IMR-90 (cell line): ENCODE measurements at regions not wholly inside any gene's neighbourhood (a gene's known extent, or its start where the extent isn't known, plus 50 kb on each side); places are given as distances from the start of the nearest gene placed in this dataset.

ENCODE experiments used
- ATAC-seq: fragments of 200-7000 bp; cut with Tn5 transposase; 2 replicates; pipeline ENCODE4 v1.9.1; 2020; ENCODE audit warnings: low read depth, mild to moderate bottlenecking, moderate library complexity
- BruUV-seq: library from RNA; stranded (reverse); fragments of 400-500 nt; replicated peaks from 2 replicates; lab custom pipeline; 2021; lab: Mats Ljungman, UMichigan
- CTCF ChIA-PET: fragments of 300-600 bp; formaldehyde crosslinking; extraction: SDS; loops from one replicate; lab custom pipeline; 2021; ENCODE audit warnings: antibody characterized with exemption; lab: Yijun Ruan, JAX
- POLR2A ChIA-PET: fragments of 300-600 bp; sonication (Branson Sonifier 250); formaldehyde crosslinking; loops from one replicate; lab custom pipeline; 2022; ENCODE audit warnings: antibody characterized with exemption; ENCODE audit not compliant: unreplicated experiment; lab: Charles Lee
- DNase-seq: peaks from one replicate; pipeline ENCODE4 v3.0.0; 2013
- H2AFZ ChIP-seq: replicated peaks from 2 replicates; pipeline ENCODE3; 2013; ENCODE audit warnings: low read length, mild to moderate bottlenecking; ENCODE audit not compliant: poor library complexity
- H2AK5ac ChIP-seq: 2 replicates; pipeline ENCODE4 v1.6.1; 2013; ENCODE audit warnings: low read depth, low read length, inconsistent platforms
- H2AK9ac ChIP-seq: replicated peaks from 2 replicates; pipeline ENCODE3; 2013; ENCODE audit warnings: mild to moderate bottlenecking, low read depth, low read length, moderate library complexity; ENCODE audit not compliant: poor library complexity
- H2BK120ac ChIP-seq: 2 replicates; pipeline ENCODE4 v1.6.1; 2013; ENCODE audit warnings: low read depth, low read length, inconsistent platforms
- H2BK15ac ChIP-seq: 3 replicates; pipeline ENCODE4 v1.6.1; 2013; ENCODE audit warnings: low read depth, low read length, inconsistent platforms
- H2BK20ac ChIP-seq: 2 replicates; pipeline ENCODE4 v1.6.1; 2013; ENCODE audit warnings: low read depth, mild to moderate bottlenecking, inconsistent platforms, low read length, moderate library complexity
- H2BK5ac ChIP-seq: 2 replicates; pipeline ENCODE4 v1.6.1; 2013; ENCODE audit warnings: mild to moderate bottlenecking, low read depth, low read length, inconsistent platforms; ENCODE audit not compliant: poor library complexity, severe bottlenecking
- H3K14ac ChIP-seq: replicated peaks from 2 replicates; pipeline ENCODE4 v1.6.1; 2013; ENCODE audit warnings: low read depth, low read length, inconsistent platforms
- H3K18ac ChIP-seq: 2 replicates; pipeline ENCODE4 v1.6.1; 2013; ENCODE audit warnings: low read depth, low read length, control low read depth
- H3K23ac ChIP-seq: 2 replicates; pipeline ENCODE4 v1.6.1; 2013; ENCODE audit warnings: low read depth, low read length, inconsistent platforms
- H3K27ac ChIP-seq: 2 replicates; pipeline ENCODE4 v1.5.1; 2013; ENCODE audit warnings: mild to moderate bottlenecking, control low read depth, low read length; ENCODE audit not compliant: insufficient read depth
- H3K27me3 ChIP-seq: 2 replicates; pipeline ENCODE4 v1.6.1; 2013; ENCODE audit warnings: low read length; ENCODE audit not compliant: control insufficient read depth, insufficient read depth
- H3K36me3 ChIP-seq: 2 replicates; pipeline ENCODE4 v1.6.1; 2013; ENCODE audit warnings: low read length, mixed read lengths; ENCODE audit not compliant: control insufficient read depth, insufficient read depth
- H3K4ac ChIP-seq: 2 replicates; pipeline ENCODE4 v1.6.1; 2013; ENCODE audit warnings: low read depth, low read length, inconsistent platforms
- H3K4me1 ChIP-seq: 2 replicates; pipeline ENCODE4 v1.6.1; 2013; ENCODE audit warnings: low read length, mixed read lengths; ENCODE audit not compliant: control insufficient read depth, insufficient read depth
- H3K4me2 ChIP-seq: 2 replicates; pipeline ENCODE4 v1.6.1; 2013; ENCODE audit warnings: low read depth, mild to moderate bottlenecking, control low read depth, low read length, moderate library complexity
- H3K4me3 ChIP-seq: 2 replicates; pipeline ENCODE4 v1.5.1; 2013; ENCODE audit warnings: low read depth, mild to moderate bottlenecking, control low read depth, low read length, moderate library complexity; ENCODE audit not compliant: insufficient read depth
- H3K56ac ChIP-seq: 2 replicates; pipeline ENCODE4 v1.6.1; 2013; ENCODE audit warnings: low read length, inconsistent platforms; ENCODE audit not compliant: insufficient read depth; ENCODE audit errors: extremely low read depth
- H3K79me1 ChIP-seq, 2 experiments: 2 replicates each; pipeline ENCODE4 v1.6.1; 2013; ENCODE audit warnings: low read length in 2 of 2, inconsistent platforms in 1 of 2, low read depth in 1 of 2
- H3K9ac ChIP-seq: 2 replicates; pipeline ENCODE4 v1.6.1; 2013; ENCODE audit warnings: low read depth, low read length, control low read depth
- H3K9me1 ChIP-seq: 2 replicates; pipeline ENCODE4 v1.6.1; 2013; ENCODE audit warnings: low read length, inconsistent platforms; ENCODE audit not compliant: insufficient read depth
- H3K9me3 ChIP-seq: 2 replicates; pipeline ENCODE4 v1.6.1; 2013; ENCODE audit warnings: low read length; ENCODE audit not compliant: control insufficient read depth, insufficient read depth
- H4K20me1 ChIP-seq: 2 replicates; pipeline ENCODE4 v1.6.1; 2013; ENCODE audit warnings: low read length, inconsistent platforms; ENCODE audit not compliant: insufficient read depth
- H4K5ac ChIP-seq: 2 replicates; pipeline ENCODE4 v1.6.1; 2013; ENCODE audit warnings: mild to moderate bottlenecking, low read depth, low read length, control low read depth
- H4K8ac ChIP-seq, 2 experiments: 2 replicates each; pipeline ENCODE4 v1.6.1; 2013; ENCODE audit warnings: low read depth in 2 of 2, low read length in 2 of 2, control low read depth in 1 of 2, inconsistent platforms in 1 of 2
- H4K91ac ChIP-seq: 2 replicates; pipeline ENCODE4 v1.6.1; 2013; ENCODE audit warnings: low read depth, low read length, inconsistent platforms; ENCODE audit not compliant: insufficient read depth
- BHLHE40 ChIP-seq: fragments of 150-350 bp; IDR thresholded peaks from 2 replicates; pipeline ENCODE4 v1.6.1; 2016; ENCODE audit warnings: mild to moderate bottlenecking, low read depth, low read length
- CEBPB ChIP-seq: IDR thresholded peaks from 2 replicates; pipeline ENCODE4 v1.6.1; 2012; ENCODE audit warnings: low read depth, low read length, improper control_type of control experiment
- CHD1 ChIP-seq: IDR thresholded peaks from 2 replicates; pipeline ENCODE4 v1.6.1; 2012; ENCODE audit warnings: low read depth, low read length, improper control_type of control experiment
- FOS ChIP-seq: fragments of 150-350 bp; IDR thresholded peaks from 2 replicates; pipeline ENCODE4 v1.6.1; 2016; ENCODE audit warnings: low read depth, low read length
- MAZ ChIP-seq: IDR thresholded peaks from 2 replicates; pipeline ENCODE4 v1.6.1; 2012; ENCODE audit warnings: low read depth, mild to moderate bottlenecking, low read length, improper control_type of control experiment, moderate library complexity, borderline replicate concordance
- MXI1 ChIP-seq: IDR thresholded peaks from 2 replicates; pipeline ENCODE4 v1.6.1; 2012; ENCODE audit warnings: low read depth, mild to moderate bottlenecking, low read length, moderate library complexity, borderline replicate concordance
- NFE2L2 ChIP-seq: fragments of 150-350 bp; IDR thresholded peaks from 2 replicates; pipeline ENCODE4 v1.6.1; 2016; ENCODE audit warnings: low read depth, mild to moderate bottlenecking, low read length
- RAD21 ChIP-seq: IDR thresholded peaks from 2 replicates; pipeline ENCODE4 v1.6.1; 2012; ENCODE audit warnings: low read length, improper control_type of control experiment
- RCOR1 ChIP-seq: IDR thresholded peaks from 2 replicates; pipeline ENCODE4 v1.6.1; 2012; ENCODE audit warnings: mild to moderate bottlenecking, low read length, improper control_type of control experiment; ENCODE audit not compliant: insufficient replicate concordance
- SMC3 ChIP-seq: fragments of 150-350 bp; IDR thresholded peaks from 2 replicates; pipeline ENCODE4 v1.6.1; 2016; ENCODE audit warnings: low read depth, mild to moderate bottlenecking, antibody characterized with exemption, low read length, moderate library complexity
- WGBS, 2 experiments: methylation state at CpG; one replicate each; pipeline versions ENCODE4 v1.1.5 to v1.1.7; 2013; ENCODE audit warnings: missing lambda C conversion rate in 2 of 2; ENCODE audit not compliant: insufficient read length in 1 of 2; ENCODE audit errors: extremely low coverage in 2 of 2; 5-methylcytosine and 5-hydroxymethylcytosine counted together
- dilution Hi-C: fragments of 300-500 bp; cut with HindIII; formaldehyde crosslinking; loops from one replicate; pipeline ENCODE4 v1.14.3; 2018; ENCODE audit warnings: low sequenced_read_pairs; ENCODE audit not compliant: unreplicated experiment
- in situ Hi-C: fragments of 300-500 bp; cut with MboI; formaldehyde crosslinking; loops from 3 replicates; pipeline ENCODE4 v1.14.3; 2019; ENCODE audit warnings: low sequenced_read_pairs, inconsistent platforms, mixed read lengths
- intact Hi-C: fragments of 100-400 bp; cut with micrococcal nuclease; formaldehyde crosslinking; loops from 2 replicates; pipeline ENCODE4 v1.10.0; 2022
- TF ChIP-seq, protein P1 (sequence below): fragments of 150-350 bp; IDR thresholded peaks from 2 replicates; pipeline ENCODE4 v1.6.1; 2017; ENCODE audit warnings: mild to moderate bottlenecking, antibody characterized with exemption, low read length, low read depth
- TF ChIP-seq, protein P2 (sequence below): conservative IDR thresholded peaks from 2 replicates; pipeline ENCODE4 v1.5.1; 2012; ENCODE audit warnings: mild to moderate bottlenecking, low read depth, low read length, improper control_type of control experiment

DNA sequence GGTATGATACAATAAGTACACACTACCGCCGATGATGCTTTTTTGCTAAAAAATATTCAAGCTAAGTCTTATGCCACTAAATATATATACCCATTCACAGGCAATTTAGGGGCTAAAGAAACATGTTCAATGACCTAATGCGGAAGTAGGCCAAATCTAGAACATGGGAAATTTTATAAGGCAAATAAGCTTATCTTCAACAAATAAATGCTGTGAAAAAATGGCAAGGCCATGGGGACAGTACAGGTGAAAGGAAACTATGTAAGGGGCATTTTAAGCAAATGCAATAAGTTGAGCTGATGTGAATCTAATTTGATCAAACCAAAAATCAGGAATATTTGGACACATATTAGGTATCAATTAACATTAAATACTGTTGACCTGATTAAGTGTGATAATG is 339.5 kb upstream of the EDIL3 start:
- no peak overlapping the region for H2BK20ac ChIP-seq
- CTCF ChIA-PET: interaction anchor here (0.6 kb wide), 1 partner anchor 323 kb away, joined by 3 read pairs; no protein-coding TSS in a partner anchor
- H4K20me1 ChIP-seq: no peaks in the 10 kb centered on the region
- H2AK5ac ChIP-seq: no peak overlapping the region
- H2BK15ac ChIP-seq: no peak overlapping the region
- no peaks in the 10 kb centered on the region for H3K27me3 ChIP-seq
- no peak overlapping the region for H3K23ac ChIP-seq
- H3K9ac ChIP-seq: no peak overlapping the region
- H3K9me1 ChIP-seq: no peaks in the 10 kb centered on the region
- in situ Hi-C loops (no loop called here), intact Hi-C loops (no loop called here), dilution Hi-C loops (no loop called here)
- no peak overlapping the region for H4K91ac ChIP-seq
- H3K14ac ChIP-seq: no peak overlapping the region
- H3K79me1 ChIP-seq: no peaks in the 10 kb centered on the region
- no peaks in the 10 kb centered on the region for H3K4me1 ChIP-seq
- BruUV-seq: no TSS peak
- no peak overlapping the region for H4K5ac ChIP-seq
- H3K27ac ChIP-seq: no peak overlapping the region
- H3K18ac ChIP-seq: no peak overlapping the region
- H2AK9ac ChIP-seq: no peak overlapping the region
- no peak for ATAC-seq
- no peak overlapping the region for H3K4me2 ChIP-seq
- no peak overlapping the region for H2BK5ac ChIP-seq
- no peak overlapping the region for H3K56ac ChIP-seq
- WGBS, 2 experiments: no CpG with 5 or more reads among the region's 3 CpGs
- no peak overlapping the region for H2BK120ac ChIP-seq
- no peaks in the 10 kb centered on the region for H3K36me3 ChIP-seq
- H4K8ac ChIP-seq: no peak overlapping the region
- H3K9me3 ChIP-seq: no peaks in the 10 kb centered on the region
- no peak overlapping the region for H3K4ac ChIP-seq
- DNase-seq: no peak
- no peak overlapping the region for H3K4me3 ChIP-seq
- POLR2A ChIA-PET: no interaction called here
- TF ChIP-seq RAD21: no peak
- TF ChIP-seq RCOR1: no peak
- no peak for TF ChIP-seq BHLHE40
- no peak for TF ChIP-seq MXI1
- TF ChIP-seq, protein P1, sequence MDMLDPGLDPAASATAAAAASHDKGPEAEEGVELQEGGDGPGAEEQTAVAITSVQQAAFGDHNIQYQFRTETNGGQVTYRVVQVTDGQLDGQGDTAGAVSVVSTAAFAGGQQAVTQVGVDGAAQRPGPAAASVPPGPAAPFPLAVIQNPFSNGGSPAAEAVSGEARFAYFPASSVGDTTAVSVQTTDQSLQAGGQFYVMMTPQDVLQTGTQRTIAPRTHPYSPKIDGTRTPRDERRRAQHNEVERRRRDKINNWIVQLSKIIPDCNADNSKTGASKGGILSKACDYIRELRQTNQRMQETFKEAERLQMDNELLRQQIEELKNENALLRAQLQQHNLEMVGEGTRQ: no peak
- TF ChIP-seq, protein P2, sequence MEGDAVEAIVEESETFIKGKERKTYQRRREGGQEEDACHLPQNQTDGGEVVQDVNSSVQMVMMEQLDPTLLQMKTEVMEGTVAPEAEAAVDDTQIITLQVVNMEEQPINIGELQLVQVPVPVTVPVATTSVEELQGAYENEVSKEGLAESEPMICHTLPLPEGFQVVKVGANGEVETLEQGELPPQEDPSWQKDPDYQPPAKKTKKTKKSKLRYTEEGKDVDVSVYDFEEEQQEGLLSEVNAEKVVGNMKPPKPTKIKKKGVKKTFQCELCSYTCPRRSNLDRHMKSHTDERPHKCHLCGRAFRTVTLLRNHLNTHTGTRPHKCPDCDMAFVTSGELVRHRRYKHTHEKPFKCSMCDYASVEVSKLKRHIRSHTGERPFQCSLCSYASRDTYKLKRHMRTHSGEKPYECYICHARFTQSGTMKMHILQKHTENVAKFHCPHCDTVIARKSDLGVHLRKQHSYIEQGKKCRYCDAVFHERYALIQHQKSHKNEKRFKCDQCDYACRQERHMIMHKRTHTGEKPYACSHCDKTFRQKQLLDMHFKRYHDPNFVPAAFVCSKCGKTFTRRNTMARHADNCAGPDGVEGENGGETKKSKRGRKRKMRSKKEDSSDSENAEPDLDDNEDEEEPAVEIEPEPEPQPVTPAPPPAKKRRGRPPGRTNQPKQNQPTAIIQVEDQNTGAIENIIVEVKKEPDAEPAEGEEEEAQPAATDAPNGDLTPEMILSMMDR: no peak
- no peak for TF ChIP-seq CEBPB
- no peak for TF ChIP-seq FOS
- TF ChIP-seq CHD1: no peak
- no peak for TF ChIP-seq MAZ
- TF ChIP-seq NFE2L2: no peak
- TF ChIP-seq SMC3: no peak
- no peak overlapping the region for H2AFZ ChIP-seq
